KMS-11 (cell line): ENCODE measurements at regions not wholly inside any gene's neighbourhood (a gene's known extent, or its start where the extent isn't known, plus 50 kb on each side); places are given as distances from the start of the nearest gene placed in this dataset.

Experiments
- H2AFZ ChIP-seq: fragments of 200-600 bp; sonication (generic); 2 replicates; pipeline ENCODE4 v1.6.1; 2016; ENCODE audit warnings: antibody characterized with exemption, mixed run types, low read depth
- H3K27ac ChIP-seq: fragments of 200-600 bp; sonication (generic); 2 replicates; pipeline ENCODE4 v1.6.1; 2016; ENCODE audit warnings: mild to moderate bottlenecking, mixed run types
- H3K27me3 ChIP-seq: fragments of 200-600 bp; sonication (generic); 2 replicates; pipeline ENCODE4 v1.6.1; 2017; ENCODE audit warnings: mild to moderate bottlenecking, low read depth, mixed run types, moderate library complexity; ENCODE audit not compliant: insufficient read depth
- H3K36me3 ChIP-seq: fragments of 200-600 bp; sonication (generic); 2 replicates; pipeline ENCODE4 v1.6.1; 2017; ENCODE audit warnings: mild to moderate bottlenecking, mixed run types; ENCODE audit not compliant: insufficient read depth
- H3K4me1 ChIP-seq: fragments of 200-600 bp; sonication (generic); 2 replicates; pipeline ENCODE4 v1.6.1; 2016; ENCODE audit warnings: mild to moderate bottlenecking, low read depth, mixed run types; ENCODE audit not compliant: poor library complexity, severe bottlenecking
- H3K4me2 ChIP-seq: fragments of 200-600 bp; sonication (generic); 2 replicates; pipeline ENCODE4 v1.7.0; 2016; ENCODE audit warnings: mild to moderate bottlenecking, mixed run types
- H3K4me3 ChIP-seq: fragments of 200-600 bp; sonication (generic); IDR thresholded peaks from 2 replicates; pipeline ENCODE4 v1.6.1; 2017; ENCODE audit warnings: low read depth, low read length, mixed read lengths; ENCODE audit not compliant: insufficient read depth
- H3K79me2 ChIP-seq: fragments of 200-600 bp; sonication (generic); 2 replicates; pipeline ENCODE4 v1.6.1; 2016; ENCODE audit warnings: low read depth, mixed run types; ENCODE audit not compliant: insufficient read depth
- H3K9ac ChIP-seq: fragments of 200-600 bp; sonication (generic); 2 replicates; pipeline ENCODE4 v1.6.1; 2016; ENCODE audit warnings: mild to moderate bottlenecking, mixed run types
- H4K20me1 ChIP-seq: fragments of 200-600 bp; sonication (generic); 2 replicates; pipeline ENCODE4 v1.6.1; 2016; ENCODE audit warnings: mild to moderate bottlenecking, mixed run types; ENCODE audit not compliant: insufficient read depth
- CTCF ChIP-seq: fragments of 200-600 bp; sonication (generic); conservative IDR thresholded peaks from 2 replicates; pipeline ENCODE4 v1.6.1; 2017; ENCODE audit warnings: low read depth, mild to moderate bottlenecking, antibody characterized with exemption, low read length, moderate library complexity, mixed read lengths

GRCh38 chr5:22970491-22970890 is 117.3 kb upstream of the CDH12 start:
- no peaks in the 10 kb centered on the region for H3K4me1 ChIP-seq
- no peaks in the 10 kb centered on the region for H4K20me1 ChIP-seq
- no peak overlapping the region for H2AFZ ChIP-seq
- no peaks in the 10 kb centered on the region for H3K79me2 ChIP-seq
- no peaks in the 10 kb centered on the region for H3K36me3 ChIP-seq
- no peak for TF ChIP-seq CTCF
- H3K4me3 ChIP-seq = no peak overlapping the region
- H3K27ac ChIP-seq = no peak overlapping the region
- no peak overlapping the region for H3K4me2 ChIP-seq
- no peak overlapping the region for H3K9ac ChIP-seq
- no peaks in the 10 kb centered on the region for H3K27me3 ChIP-seq

GRCh38 chr5:22968386-22968785 is 115.2 kb upstream of the CDH12 start:
- Histone ChIP-seq H3K4me3 (no peak overlapping the region), H3K79me2 (no peaks in the 10 kb centered on the region), H4K20me1 (no peaks in the 10 kb centered on the region), H2AFZ (no peak overlapping the region), H3K27me3 (no peaks in the 10 kb centered on the region), H3K36me3 (no peaks in the 10 kb centered on the region), H3K9ac (no peak overlapping the region), H3K27ac (no peak overlapping the region), H3K4me2 (no peak overlapping the region), H3K4me1 (no peaks in the 10 kb centered on the region)
- no peak for TF ChIP-seq CTCF

GRCh38 chr5:22965960-22966359 is 112.8 kb upstream of the CDH12 start:
- no peak for TF ChIP-seq CTCF
- Histone ChIP-seq H4K20me1 (no peaks in the 10 kb centered on the region), H3K4me2 (no peak overlapping the region), H3K79me2 (no peaks in the 10 kb centered on the region), H3K27me3 (no peaks in the 10 kb centered on the region), H3K9ac (no peak overlapping the region), H3K27ac (no peak overlapping the region), H3K36me3 (no peaks in the 10 kb centered on the region), H3K4me3 (no peak overlapping the region), H2AFZ (no peak overlapping the region), H3K4me1 (no peaks in the 10 kb centered on the region)

- TF ChIP-seq CTCF = no peak
- no peaks in the 10 kb centered on the region for H3K36me3 ChIP-seq
- no peaks in the 10 kb centered on the region for H3K27me3 ChIP-seq
- H3K4me2 ChIP-seq = no peak overlapping the region
- no peaks in the 10 kb centered on the region for H3K4me1 ChIP-seq
- H3K4me3 ChIP-seq = no peak overlapping the region
- no peak overlapping the region for H3K27ac ChIP-seq
- no peak overlapping the region for H2AFZ ChIP-seq
- no peak overlapping the region for H3K9ac ChIP-seq
- H4K20me1 ChIP-seq = no peaks in the 10 kb centered on the region
- no peaks in the 10 kb centered on the region for H3K79me2 ChIP-seq
Measured at GRCh38 chr5:22964632-22965031, 111.5 kb upstream of the CDH12 start.
